DND-41 (cell line): ENCODE measurements at regions not wholly inside any gene's neighbourhood (a gene's known extent, or its start where the extent isn't known, plus 50 kb on each side); places are given as distances from the start of the nearest gene placed in this dataset.

ENCODE experiments used
- ATAC-seq: fragments of 200-7000 bp; cut with Tn5 transposase; 3 replicates; pipeline ENCODE4 v1.9.1; 2021; ENCODE audit warnings: low read depth; ENCODE audit not compliant: insufficient read depth
- DNase-seq: peaks from one replicate; pipeline ENCODE4 v3.0.0-alpha.2; 2020
- H2AFZ ChIP-seq: 2 replicates; pipeline ENCODE4 v1.6.0; 2012; ENCODE audit warnings: low read depth, low read length
- H3K27ac ChIP-seq: 2 replicates; pipeline ENCODE4 v1.5.1; 2012; ENCODE audit warnings: low read length, inconsistent platforms
- H3K27me3 ChIP-seq: fragments of 200-600 bp; sonication (generic); 2 replicates; pipeline ENCODE4 v1.6.0; 2012; ENCODE audit warnings: low read length, mild to moderate bottlenecking, inconsistent platforms; ENCODE audit not compliant: insufficient read depth, poor library complexity
- H3K36me3 ChIP-seq: 2 replicates; pipeline ENCODE4 v1.5.1; 2012; ENCODE audit warnings: low read length, inconsistent platforms; ENCODE audit not compliant: insufficient read depth
- H3K4me1 ChIP-seq: 2 replicates; pipeline ENCODE4 v1.5.1; 2012; ENCODE audit warnings: mild to moderate bottlenecking, low read length; ENCODE audit not compliant: insufficient read depth
- H3K4me2 ChIP-seq: 2 replicates; pipeline ENCODE4 v1.6.0; 2012; ENCODE audit warnings: mild to moderate bottlenecking, moderate library complexity, low read length, inconsistent platforms; ENCODE audit not compliant: insufficient read depth
- H3K4me3 ChIP-seq, 2 experiments: fragments of 200-600 bp in 1 of 2; shearing (Covaris generic) in 1 of 2; 2 replicates each; pipeline ENCODE4 v1.5.1; 2012 to 2016; ENCODE audit warnings: inconsistent platforms in 2 of 2, low read length in 2 of 2, mild to moderate bottlenecking in 2 of 2, low read depth in 1 of 2, moderate library complexity in 1 of 2
- H3K79me2 ChIP-seq: 2 replicates; pipeline ENCODE4 v1.6.0; 2012; ENCODE audit warnings: low read length, inconsistent platforms; ENCODE audit not compliant: insufficient read depth
- H3K9ac ChIP-seq: 2 replicates; pipeline ENCODE4 v1.6.0; 2012; ENCODE audit warnings: low read depth, mild to moderate bottlenecking, inconsistent platforms, low read length, moderate library complexity
- H3K9me3 ChIP-seq: 2 replicates; pipeline ENCODE4 v1.5.1; 2012; ENCODE audit warnings: low read length, moderate library complexity, mild to moderate bottlenecking, inconsistent platforms; ENCODE audit not compliant: insufficient read depth, severe bottlenecking
- H4K20me1 ChIP-seq: 2 replicates; pipeline ENCODE4 v1.6.0; 2012; ENCODE audit warnings: low read length; ENCODE audit not compliant: insufficient read depth
- CTCF ChIP-seq: IDR thresholded peaks from 2 replicates; pipeline ENCODE4 v1.5.1; 2012; ENCODE audit warnings: borderline replicate concordance, low read length, moderate library complexity, mild to moderate bottlenecking; ENCODE audit not compliant: poor library complexity, severe bottlenecking; ENCODE audit errors: extremely low read depth
- EZH2 ChIP-seq: IDR thresholded peaks from 3 replicates; pipeline ENCODE4 v1.6.1; 2012; ENCODE audit warnings: borderline replicate concordance, low read depth, mild to moderate bottlenecking, moderate library complexity, low read length, inconsistent platforms; ENCODE audit not compliant: severe bottlenecking

GRCh38 chr6:119543332-119543731, 193.8 kb upstream of the MAN1A1 start:
- no peak for DNase-seq
- Histone ChIP-seq H2AFZ (no peak overlapping the region), H3K79me2 (no peaks in the 10 kb centered on the region), H3K4me3 (no peak overlapping the region), H3K36me3 (no peaks in the 10 kb centered on the region), H3K4me1 (peaks cover 12% of the 10 kb centered on the region), H3K4me2 (no peak overlapping the region), H3K27ac (no peak overlapping the region), H3K27me3 (no peaks in the 10 kb centered on the region), H3K9ac (no peak overlapping the region), H4K20me1 (no peaks in the 10 kb centered on the region), H3K9me3 (no peaks in the 10 kb centered on the region)
- ATAC-seq: peak; percentile 27; the same call in 1 of the 3 replicates
- TF ChIP-seq EZH2 (no peak), CTCF (no peak)

- Histone ChIP-seq H3K36me3 (no peaks in the 10 kb centered on the region), H3K9ac (no peak overlapping the region), H4K20me1 (no peaks in the 10 kb centered on the region), H2AFZ (no peak overlapping the region), H3K4me2 (no peak overlapping the region), H3K79me2 (no peaks in the 10 kb centered on the region), H3K4me1 (peaks cover 12% of the 10 kb centered on the region), H3K9me3 (no peaks in the 10 kb centered on the region), H3K27me3 (no peaks in the 10 kb centered on the region), H3K4me3 (no peak overlapping the region), H3K27ac (no peak overlapping the region)
- TF ChIP-seq EZH2: no peak
- no peak for TF ChIP-seq CTCF
- DNase-seq (no peak), ATAC-seq (no peak)
These were observed 192.5 kb upstream of the MAN1A1 start for GRCh38 chr6:119542037-119542436.

GRCh38 chr6:119541132-119541905, 191.8 kb upstream of the MAN1A1 start:
- H3K9me3 ChIP-seq: no peaks in the 10 kb centered on the region
- no peak overlapping the region for H3K9ac ChIP-seq
- H3K4me3 ChIP-seq: no peak overlapping the region
- H3K4me2 ChIP-seq: no peak overlapping the region
- no peak for DNase-seq
- ATAC-seq: no peak
- H2AFZ ChIP-seq: no peak overlapping the region
- no peaks in the 10 kb centered on the region for H4K20me1 ChIP-seq
- no peaks in the 10 kb centered on the region for H3K27me3 ChIP-seq
- TF ChIP-seq EZH2 (no peak), CTCF (no peak)
- H3K36me3 ChIP-seq: no peaks in the 10 kb centered on the region
- no peak overlapping the region for H3K27ac ChIP-seq
- peaks cover 12% of the 10 kb centered on the region for H3K4me1 ChIP-seq
- no peaks in the 10 kb centered on the region for H3K79me2 ChIP-seq
